ENCODE measurements at regions not wholly inside any gene's neighbourhood (a gene's known extent, or its start where the extent isn't known, plus 50 kb on each side); places are given as distances from the start of the nearest gene placed in this dataset.
"Not testable (repeated sequence)": the region's sequence is repeated elsewhere in the genome, so short reads cannot be mapped to it uniquely, and the experiment has no call there.

- DNase-seq (ENCODE audit: low spot score), result no peak
Observed at GRCh38 chr2:126952216-126952615, 53.5 kb downstream of the TEX51 start.

- DNase-seq (ENCODE audit: low spot score), result no peak
Observed at GRCh38 chr2:126953483-126953882, 54.8 kb downstream of the TEX51 start.

- DNase-seq (ENCODE audit: low spot score), result no peak
Observed at GRCh38 chr2:126954831-126955230, 56.1 kb downstream of the TEX51 start.

GRCh38 chr2:126956773-126957172 is 58.1 kb downstream of the TEX51 start:
- DNase-seq (ENCODE audit: low spot score), result not testable (repeated sequence)

- DNase-seq (ENCODE audit: low spot score), result no peak
Observed at GRCh38 chr2:126963390-126963789, 64.7 kb downstream of the TEX51 start.

- DNase-seq (ENCODE audit: low spot score), result no peak
Observed at GRCh38 chr2:126966601-126967000, 67.9 kb downstream of the TEX51 start.

- DNase-seq (ENCODE audit: low spot score), result no peak
Observed at GRCh38 chr2:126970583-126970982, 71.9 kb downstream of the TEX51 start.

- no peak for DNase-seq (ENCODE audit: low spot score)
Observed at GRCh38 chr2:126971162-126971480, 72.4 kb downstream of the TEX51 start.

- DNase-seq (ENCODE audit: low spot score), result peak; percentile 79
Observed at GRCh38 chr2:126971481-126972278, 73.0 kb downstream of the TEX51 start.

- no peak for DNase-seq (ENCODE audit: low spot score)
Observed at GRCh38 chr2:126972279-126972626, 73.6 kb downstream of the TEX51 start.

GRCh38 chr2:126973745-126974144 is 75.1 kb downstream of the TEX51 start:
- DNase-seq (ENCODE audit: low spot score), result no peak

GRCh38 chr2:126975671-126976655 is 77.3 kb downstream of the TEX51 start:
- DNase-seq (ENCODE audit: low spot score), result no peak

- DNase-seq (ENCODE audit: low spot score), result peak; percentile 81
Observed at GRCh38 chr2:126976721-126977328, 78.1 kb downstream of the TEX51 start.

- no peak for DNase-seq (ENCODE audit: low spot score)
Observed at GRCh38 chr2:126978333-126978732, 79.6 kb downstream of the TEX51 start.

- DNase-seq (ENCODE audit: low spot score), result no peak
Observed at GRCh38 chr2:126979039-126980003, 80.6 kb downstream of the TEX51 start.

GRCh38 chr2:126981476-126981875 is 82.8 kb downstream of the TEX51 start:
- DNase-seq (ENCODE audit: low spot score), result no peak

- no peak for DNase-seq (ENCODE audit: low spot score)
Observed at GRCh38 chr2:126982935-126983334, 84.2 kb downstream of the TEX51 start.

- DNase-seq (ENCODE audit: low spot score), result no peak
Observed at GRCh38 chr2:126986631-126987187, 88.0 kb downstream of the TEX51 start.

- DNase-seq (ENCODE audit: low spot score), result no peak
Observed at GRCh38 chr2:126988482-126988881, 89.8 kb downstream of the TEX51 start.

- not testable (repeated sequence) for DNase-seq (ENCODE audit: low spot score)
Observed at GRCh38 chr2:126989064-126989463, 90.4 kb downstream of the TEX51 start.

GRCh38 chr2:126990200-126990599 is 91.5 kb downstream of the TEX51 start:
- DNase-seq (ENCODE audit: low spot score), result no peak

All from SK-N-DZ (cell line).